ENCODE measurements at regions not wholly inside any gene's neighbourhood (a gene's known extent, or its start where the extent isn't known, plus 50 kb on each side); places are given as distances from the start of the nearest gene placed in this dataset.

DNA sequence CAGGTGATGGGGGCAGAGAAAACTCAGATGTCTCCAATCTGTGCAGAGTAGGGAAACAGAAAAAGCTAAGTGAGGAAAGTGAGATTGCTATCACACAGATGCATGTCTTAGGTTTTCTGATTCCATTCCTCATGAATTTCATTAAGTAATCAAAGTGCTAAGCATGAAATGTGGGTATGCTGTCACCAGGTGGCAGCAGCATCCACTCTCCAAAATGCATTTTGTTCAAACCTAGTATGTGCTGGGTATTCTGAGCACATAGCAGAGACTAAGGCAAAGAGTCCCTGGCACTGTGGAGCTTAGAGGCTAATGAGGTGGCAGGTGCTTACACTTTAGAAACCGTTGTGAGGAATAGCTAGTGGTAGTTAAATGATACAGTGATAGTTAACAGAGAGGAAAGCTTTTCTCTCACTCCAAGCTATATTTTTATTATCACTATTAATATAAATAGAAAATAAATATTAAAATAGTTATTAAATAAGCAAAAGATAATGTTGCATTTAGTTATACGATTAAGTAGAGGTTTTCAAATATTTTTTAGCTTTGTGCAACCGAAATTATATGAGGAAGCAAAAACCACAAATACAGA lies 179.5 kb downstream of the CDH26 start:
- Histone ChIP-seq H3K27me3 (ENCODE audit: control insufficient read depth, insufficient read depth, low read length) (no peaks in the 10 kb centered on the region), H3K4me3 (ENCODE audit: low read depth, low read length) (no peak overlapping the region), H3K9me3 (ENCODE audit: control insufficient read depth, insufficient read depth, low read length) (no peaks in the 10 kb centered on the region; the same call in 1 of the 2 replicates), H3K27ac (ENCODE audit: low read depth, low read length) (no peak overlapping the region)
- POLR2A ChIA-PET: no interaction called here
- CTCF ChIA-PET: interaction anchor here (0.6 to 1.4 kb wide), 4 partner anchors 10 to 197 kb away, joined by 3 to 4 read pairs (median 3); no protein-coding TSS in a partner anchor
- no peak for DNase-seq (ENCODE audit: low read depth, low spot score)
- peak; percentile 52 for TF ChIP-seq CTCF (IDR thresholded peaks at IDR 0.05; ENCODE audit: low read depth, low read length)

- Histone ChIP-seq H3K4me3 (ENCODE audit: low read depth, low read length) (peak overlapping the region; percentile 17), H3K27me3 (ENCODE audit: control insufficient read depth, insufficient read depth, low read length) (no peaks in the 10 kb centered on the region), H3K27ac (ENCODE audit: low read depth, low read length) (no peak overlapping the region), H3K9me3 (ENCODE audit: control insufficient read depth, insufficient read depth, low read length) (no peaks in the 10 kb centered on the region; the same call in 1 of the 2 replicates)
- no peak for TF ChIP-seq CTCF (IDR thresholded peaks at IDR 0.05; ENCODE audit: low read depth, low read length)
- no peak for DNase-seq (ENCODE audit: low read depth, low spot score)
- POLR2A ChIA-PET: no interaction called here
- CTCF ChIA-PET: interaction anchor here (0.6 to 1.4 kb wide), 4 partner anchors 11 to 198 kb away, joined by 3 to 4 read pairs (median 3); no protein-coding TSS in a partner anchor
Measured at GRCh38 chr20:60138256-60139220, 180.3 kb downstream of the CDH26 start.

DNA sequence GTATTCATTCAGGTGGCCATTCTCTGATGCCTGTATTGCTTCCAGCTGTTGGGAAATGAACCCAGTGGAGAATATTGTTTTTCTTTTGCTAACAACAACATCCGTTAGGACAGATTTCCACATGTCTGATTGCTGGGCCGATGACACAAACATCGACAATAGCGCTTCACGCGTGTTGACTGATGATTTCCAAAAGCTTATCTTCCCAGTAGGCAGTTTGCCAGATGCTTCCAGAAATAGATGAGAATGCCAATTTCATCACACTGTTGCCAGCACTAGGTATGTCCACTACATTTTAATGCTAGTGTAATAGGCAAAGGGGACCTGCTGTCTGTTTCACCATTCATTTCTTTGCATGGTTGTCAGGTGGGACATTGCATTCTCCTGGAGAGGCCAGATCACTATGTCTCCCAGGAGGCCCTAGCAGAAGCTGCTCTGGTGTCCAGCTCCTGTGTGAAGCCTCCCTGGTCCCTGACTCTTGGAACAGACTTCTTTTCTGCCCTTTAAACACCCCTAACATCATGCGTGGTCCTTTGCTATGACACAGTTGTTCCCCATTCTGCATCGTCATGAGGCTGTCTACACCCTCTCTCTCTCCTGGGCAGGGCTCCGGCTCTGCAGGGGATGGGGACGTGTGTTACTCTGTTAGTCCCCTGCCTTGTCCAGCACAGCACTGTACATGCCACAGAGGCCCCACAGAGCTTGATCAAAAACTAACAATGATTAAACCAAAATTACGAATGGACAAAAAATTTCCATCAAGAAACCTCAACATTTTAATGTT lies 181.6 kb downstream of the CDH26 start:
- DNase-seq (ENCODE audit: low read depth, low spot score): no peak
- CTCF ChIA-PET: no interaction called here

DNA sequence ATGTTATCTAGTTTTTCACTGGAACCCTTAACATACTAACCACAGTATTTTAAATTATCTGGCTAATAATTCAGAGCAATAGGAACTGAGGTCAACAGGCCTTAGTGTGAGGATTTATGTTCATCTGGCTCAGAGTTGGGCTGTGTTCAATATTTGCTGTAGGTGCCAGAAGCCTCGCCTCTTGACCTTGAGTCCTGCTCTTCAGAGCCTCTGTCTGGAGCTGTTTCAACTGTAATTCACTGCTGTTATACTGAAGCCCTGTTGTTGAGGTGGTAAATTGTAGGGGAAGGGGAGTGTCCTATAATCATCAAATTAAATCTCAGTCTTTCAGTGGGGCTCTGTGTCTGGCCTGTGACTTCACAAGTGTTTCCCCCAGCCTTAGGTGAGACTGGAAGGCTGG lies 184.4 kb downstream of the CDH26 start:
- Histone ChIP-seq H3K4me3 (ENCODE audit: low read depth, low read length) (no peak overlapping the region), H3K27ac (ENCODE audit: low read depth, low read length) (no peak overlapping the region), H3K9me3 (ENCODE audit: control insufficient read depth, insufficient read depth, low read length) (no peaks in the 10 kb centered on the region; the same call in 1 of the 2 replicates), H3K27me3 (ENCODE audit: control insufficient read depth, insufficient read depth, low read length) (no peaks in the 10 kb centered on the region)
- ChIA-PET CTCF (no interaction called here), POLR2A (no interaction called here)
- no peak for DNase-seq (ENCODE audit: low read depth, low spot score)
- no peak for TF ChIP-seq CTCF (IDR thresholded peaks at IDR 0.05; ENCODE audit: low read depth, low read length)

More for the DNA sequence above, 181.6 kb downstream of the CDH26 start:
- POLR2A ChIA-PET: no interaction called here
- no peak for TF ChIP-seq CTCF (IDR thresholded peaks at IDR 0.05; ENCODE audit: low read depth, low read length)
- H3K4me3 ChIP-seq (ENCODE audit: low read depth, low read length): no peak overlapping the region
- H3K27ac ChIP-seq (ENCODE audit: low read depth, low read length): no peak overlapping the region
- no peaks in the 10 kb centered on the region; the same call in 1 of the 2 replicates for H3K9me3 ChIP-seq (ENCODE audit: control insufficient read depth, insufficient read depth, low read length)
- H3K27me3 ChIP-seq (ENCODE audit: control insufficient read depth, insufficient read depth, low read length): no peaks in the 10 kb centered on the region

Data from AG04450 (cell line).